ENCODE measurements at regions not wholly inside any gene's neighbourhood (a gene's known extent, or its start where the extent isn't known, plus 50 kb on each side); places are given as distances from the start of the nearest gene placed in this dataset.

DNA sequence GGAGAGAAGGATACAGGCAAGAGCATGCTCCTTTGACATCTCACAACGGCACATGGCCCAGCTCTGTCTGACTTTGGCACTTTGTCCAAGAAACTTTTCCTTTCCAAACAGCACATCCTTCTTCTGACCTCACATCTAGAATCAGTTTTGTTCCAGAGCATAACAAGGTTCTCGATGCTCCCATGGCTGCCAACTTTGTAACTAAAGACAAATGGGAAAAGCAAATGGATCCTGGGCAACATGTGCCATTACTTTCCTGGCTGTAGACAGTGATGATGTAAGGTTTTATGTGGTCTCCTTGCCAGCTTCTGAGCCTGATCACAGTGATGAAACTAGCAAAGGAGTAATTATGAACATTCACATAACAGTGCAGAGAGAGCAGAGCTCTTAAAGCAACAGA is 171.8 kb upstream of the C1orf87 start:
- no peak for DNase-seq

DNA sequence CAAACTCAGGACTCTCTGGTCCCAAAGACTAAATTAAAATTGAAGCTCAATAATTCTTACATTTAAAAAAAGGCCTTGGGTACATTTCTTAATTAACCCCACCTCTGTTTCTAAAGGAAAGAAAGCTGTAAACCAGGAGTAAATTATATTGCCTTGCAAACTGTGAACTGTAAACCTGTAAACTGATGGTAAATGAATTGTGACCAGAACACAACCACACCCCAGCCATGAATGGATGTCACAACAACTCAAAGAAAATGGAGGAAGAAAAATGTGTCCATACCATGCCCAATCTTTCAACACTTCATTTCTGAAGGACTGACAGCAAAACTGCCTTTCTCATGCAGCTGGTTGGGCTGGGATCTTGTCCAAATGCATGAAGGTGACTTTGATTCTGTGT is 171.3 kb upstream of the C1orf87 start:
- no peak for DNase-seq

DNA sequence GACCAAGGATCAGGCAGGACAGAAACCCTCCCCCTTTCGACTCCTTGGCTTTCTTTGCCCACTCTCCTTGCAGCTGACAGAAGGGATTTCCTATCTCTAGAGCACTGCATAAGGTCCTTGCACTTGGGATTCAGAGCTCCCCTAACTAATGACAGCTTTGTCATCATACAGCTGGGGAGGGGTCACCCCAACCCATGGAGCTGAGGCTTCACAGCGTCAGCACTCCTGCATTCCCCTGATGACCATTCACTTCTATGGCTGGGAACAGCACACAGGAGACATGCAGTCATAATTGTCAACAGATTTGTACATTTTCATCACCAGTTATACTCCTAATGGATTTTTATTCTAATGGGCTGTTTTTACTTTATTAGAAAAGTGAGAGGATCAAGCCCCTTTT is 161.7 kb upstream of the C1orf87 start:
- no peak for DNase-seq

DNA sequence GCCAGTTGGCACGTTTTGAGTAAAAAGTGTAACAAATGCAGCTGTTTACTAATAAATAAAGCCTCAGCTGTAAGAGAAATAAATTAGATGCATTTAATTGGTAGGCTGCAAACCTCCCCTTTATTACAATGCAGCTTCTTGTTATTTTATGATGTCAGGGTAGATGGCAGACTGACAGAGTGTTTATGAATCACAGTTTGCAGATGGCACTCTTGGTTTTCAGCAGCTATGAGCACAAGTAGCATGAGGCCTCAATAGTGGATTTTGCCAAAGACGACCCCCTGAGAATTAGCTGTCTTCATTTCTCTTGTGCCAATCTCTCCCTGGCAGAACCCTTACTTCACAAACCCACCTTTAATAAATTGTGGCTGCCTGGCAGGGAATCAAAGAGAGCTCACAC is 161.2 kb upstream of the C1orf87 start:
- DNase-seq = no peak

DNA sequence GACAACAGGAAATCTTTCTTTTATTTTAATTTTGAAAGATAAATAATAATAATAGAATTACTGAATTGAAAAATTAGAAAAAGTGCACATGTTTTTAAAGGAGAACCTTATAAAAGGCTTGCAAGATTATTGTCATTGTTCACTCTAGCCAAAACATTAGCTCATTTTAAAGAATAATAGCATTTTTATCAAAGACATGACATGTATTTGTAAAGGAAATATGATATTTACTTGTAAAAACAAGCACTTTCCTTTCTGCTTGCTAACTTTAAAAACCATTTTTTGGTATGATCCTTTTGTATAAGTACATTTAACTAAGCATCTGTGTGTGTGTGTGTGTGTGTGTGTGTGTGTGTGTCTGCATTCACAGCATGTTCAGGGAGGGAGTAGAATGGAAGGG is 156.3 kb upstream of the C1orf87 start:
- DNase-seq = no peak

DNA sequence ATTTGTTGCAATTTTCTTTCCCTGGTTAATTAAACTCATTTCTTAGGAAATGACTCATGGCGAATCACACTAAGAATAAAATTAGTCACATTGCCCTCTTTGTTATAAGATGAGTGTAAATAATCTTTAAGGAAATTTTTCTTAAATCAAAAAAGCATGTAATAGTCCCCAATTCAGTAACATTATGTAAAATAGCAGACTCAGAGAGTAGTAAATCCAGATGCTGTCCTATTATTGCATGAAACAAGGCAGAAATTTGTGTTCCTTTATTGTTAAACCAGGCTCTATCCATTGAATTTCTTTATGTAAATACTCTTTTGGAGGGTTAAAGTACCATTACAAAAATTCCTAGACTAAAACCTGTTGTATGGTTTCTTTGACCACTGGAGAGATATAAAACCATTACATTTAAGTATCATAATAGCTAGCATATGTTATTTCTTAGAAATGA is 154.5 kb upstream of the C1orf87 start:
- peak; percentile 75 for DNase-seq

DNA sequence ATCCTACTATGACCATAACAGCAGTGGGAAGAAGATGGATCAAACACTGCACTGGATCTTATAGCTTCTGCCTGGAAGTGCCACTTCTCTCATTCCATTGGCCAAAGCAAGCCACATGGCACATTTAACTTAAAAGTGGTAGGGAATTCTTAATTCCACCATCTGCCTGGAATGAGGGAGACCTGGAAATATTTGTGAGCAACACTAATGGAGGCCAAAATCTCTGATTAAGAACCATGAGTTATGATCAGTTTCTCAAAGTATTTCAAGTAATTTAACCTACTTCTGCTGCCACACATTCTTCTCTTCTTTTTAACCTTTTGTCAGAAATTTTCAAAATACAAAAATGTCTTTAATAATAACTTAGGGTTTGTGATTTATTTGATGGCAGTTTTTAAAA is 154.0 kb upstream of the C1orf87 start:
- peak; percentile 78 for DNase-seq

DNA sequence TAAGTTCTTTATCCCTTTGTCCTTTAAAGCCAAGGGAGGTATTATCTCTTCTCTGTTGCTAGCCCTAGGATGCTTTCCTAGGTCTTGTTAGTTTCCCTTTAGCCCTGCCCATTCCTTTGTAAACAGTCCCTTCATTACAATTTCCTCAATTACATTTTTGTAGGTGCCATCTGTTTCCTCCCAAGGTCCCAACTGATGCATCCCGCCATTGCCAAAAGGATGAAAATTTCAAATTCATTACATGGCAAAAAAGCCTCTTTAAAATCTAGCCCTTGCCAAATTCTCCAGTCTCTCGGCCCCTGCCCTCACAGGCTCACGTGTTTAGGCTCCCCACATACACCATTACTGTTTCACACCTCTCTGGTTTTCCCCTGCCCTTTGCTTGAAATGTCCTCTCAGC is 151.9 kb upstream of the C1orf87 start:
- DNase-seq = no peak

DNA sequence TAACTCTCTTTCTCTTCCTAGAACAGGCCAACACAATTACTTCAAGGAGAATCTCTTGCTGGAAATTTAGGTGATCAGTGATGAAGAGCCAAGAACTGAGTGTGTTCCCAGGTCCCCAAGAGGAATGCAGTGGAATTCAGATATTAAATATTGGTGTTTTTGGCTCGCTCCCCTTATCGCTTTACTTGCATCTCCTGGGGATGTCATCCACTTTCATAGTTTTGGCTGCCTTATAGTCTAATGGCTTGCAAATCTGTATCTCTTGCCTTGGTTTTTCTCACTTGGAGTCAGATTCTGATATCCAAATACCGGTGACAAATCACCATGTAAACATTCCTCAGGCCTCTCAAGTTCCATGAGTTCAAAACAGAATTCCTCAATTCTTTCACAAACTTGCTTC is 151.0 kb upstream of the C1orf87 start:
- no peak for DNase-seq

DNA sequence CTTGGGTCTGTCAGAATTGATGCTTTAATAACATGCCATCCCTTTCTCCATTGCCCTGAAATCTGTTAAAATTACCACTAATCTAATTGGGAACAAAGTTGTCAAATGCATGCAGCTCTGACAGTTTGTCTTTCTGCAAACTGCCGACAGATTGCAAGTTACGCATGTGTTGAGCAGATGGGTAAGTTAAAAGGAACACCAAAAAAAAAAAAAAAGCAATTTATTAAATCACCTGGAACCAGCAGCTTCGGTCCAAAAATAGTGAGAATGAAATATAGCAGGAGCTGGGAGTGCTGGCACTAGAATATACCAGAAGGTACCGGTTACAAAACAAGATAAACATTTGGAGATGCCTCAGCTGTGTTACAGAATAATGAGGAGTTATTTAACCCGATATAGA is 149.6 kb upstream of the C1orf87 start:
- DNase-seq = peak; percentile 14

DNA sequence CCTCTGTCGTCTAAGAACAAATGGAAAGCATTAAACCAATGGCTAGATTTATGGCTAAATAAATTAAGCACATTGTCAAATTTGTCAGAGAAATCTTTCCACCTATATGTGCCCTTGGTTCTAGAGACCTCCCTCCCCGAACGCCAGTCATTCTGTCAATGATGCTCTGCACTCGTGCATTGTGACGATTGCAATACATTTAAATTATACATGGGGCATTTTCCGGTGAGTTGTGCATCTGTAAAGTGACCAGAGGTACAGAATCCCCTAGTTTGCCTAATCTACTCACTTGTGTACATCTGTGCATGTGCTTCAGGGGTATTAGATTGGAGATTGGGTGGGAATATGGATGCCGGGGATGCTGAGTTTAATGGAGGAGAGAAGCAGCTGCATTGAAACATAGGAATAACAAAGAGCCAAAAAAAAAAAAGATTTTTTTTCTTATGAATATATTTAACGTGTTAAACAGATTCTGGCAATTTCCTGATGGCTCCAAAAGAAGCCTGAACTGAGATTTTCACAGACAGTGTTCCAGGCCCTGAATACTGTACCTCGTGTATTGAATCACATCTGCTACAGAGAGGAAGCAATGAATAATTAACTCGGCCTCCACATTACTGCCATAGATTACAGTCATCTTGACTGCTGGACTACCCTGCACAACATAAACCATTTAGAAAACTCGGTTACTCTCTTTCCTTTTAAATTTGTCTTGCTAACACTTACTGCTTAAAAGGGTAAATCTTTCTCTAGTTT is 149.0 kb upstream of the C1orf87 start:
- DNase-seq = peak; percentile 41

DNA sequence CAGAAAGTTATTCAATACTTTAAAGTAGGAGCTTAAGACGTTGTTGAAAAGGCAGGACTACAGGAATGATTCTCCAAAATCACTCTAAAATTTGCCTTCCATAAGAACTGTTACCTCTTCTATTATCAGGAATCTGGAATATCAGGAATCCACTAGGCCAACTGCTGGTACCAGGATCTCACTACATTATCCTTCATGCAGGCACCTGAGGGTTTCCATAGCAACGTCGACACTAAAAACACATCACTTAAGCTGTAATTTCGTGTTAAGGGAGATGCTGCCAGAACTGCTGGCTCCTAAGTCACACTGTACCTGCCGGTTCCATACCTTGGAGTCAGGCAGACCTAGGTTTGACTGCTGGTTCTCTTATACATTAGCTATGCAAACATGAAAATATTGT is 139.7 kb upstream of the C1orf87 start:
- no peak for DNase-seq

DNA sequence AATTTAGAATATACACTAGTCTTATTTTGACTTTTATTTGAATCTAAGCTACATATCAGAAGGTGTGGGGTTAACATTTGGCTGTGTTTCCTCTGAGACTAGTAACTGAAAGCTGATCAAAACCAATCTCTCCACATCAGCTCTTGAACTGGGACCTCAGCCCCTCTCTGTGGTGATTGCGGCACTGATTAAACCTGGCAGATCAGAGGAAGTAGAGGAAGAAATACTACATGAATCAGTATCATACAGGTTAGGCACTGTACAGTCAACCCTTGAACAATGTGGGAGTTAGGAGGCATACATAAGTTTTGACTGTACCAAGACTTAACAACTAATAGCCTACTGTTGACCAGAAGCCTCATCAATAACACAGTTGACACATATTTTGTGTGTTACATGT is 122.5 kb upstream of the C1orf87 start:
- no peak for DNase-seq

DNA sequence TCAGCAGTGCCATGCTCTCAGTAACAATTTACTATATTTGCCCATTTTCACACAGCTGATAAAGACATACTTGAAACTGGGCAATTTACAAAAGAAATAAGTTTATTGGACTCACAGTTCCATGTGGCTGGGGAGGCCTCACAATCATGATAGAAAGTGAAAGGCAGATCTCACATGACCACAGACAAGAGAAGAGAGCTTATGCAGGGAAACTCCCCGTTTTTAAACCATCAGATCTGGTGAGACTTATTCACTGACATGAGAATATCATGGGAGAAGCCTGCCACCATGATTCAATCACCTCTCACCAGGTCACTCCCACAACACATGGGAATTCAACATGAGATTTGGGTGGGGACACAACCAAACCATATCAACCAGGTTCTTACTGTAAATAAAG is 112.1 kb upstream of the C1orf87 start:
- no peak for DNase-seq

DNA sequence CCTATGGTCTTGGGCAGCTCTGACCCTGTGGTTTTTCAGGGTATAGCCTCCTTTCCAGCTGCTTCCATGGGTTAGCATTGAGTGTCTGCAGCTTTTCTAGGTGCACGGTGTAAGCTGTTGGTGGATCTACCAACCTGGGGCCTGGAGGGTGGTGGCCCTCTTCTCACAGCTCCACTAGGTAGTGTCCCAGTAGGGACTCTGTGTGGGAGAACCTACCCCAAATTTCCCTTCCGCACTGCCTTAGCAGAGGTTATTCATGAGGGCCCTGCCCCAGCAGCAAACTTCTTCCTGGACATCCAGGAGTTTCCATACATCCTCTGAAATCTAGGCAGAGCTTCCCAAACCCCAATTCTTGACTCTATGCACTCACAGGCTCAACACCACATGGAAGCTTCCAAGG is 111.0 kb upstream of the C1orf87 start:
- no peak for DNase-seq

DNA sequence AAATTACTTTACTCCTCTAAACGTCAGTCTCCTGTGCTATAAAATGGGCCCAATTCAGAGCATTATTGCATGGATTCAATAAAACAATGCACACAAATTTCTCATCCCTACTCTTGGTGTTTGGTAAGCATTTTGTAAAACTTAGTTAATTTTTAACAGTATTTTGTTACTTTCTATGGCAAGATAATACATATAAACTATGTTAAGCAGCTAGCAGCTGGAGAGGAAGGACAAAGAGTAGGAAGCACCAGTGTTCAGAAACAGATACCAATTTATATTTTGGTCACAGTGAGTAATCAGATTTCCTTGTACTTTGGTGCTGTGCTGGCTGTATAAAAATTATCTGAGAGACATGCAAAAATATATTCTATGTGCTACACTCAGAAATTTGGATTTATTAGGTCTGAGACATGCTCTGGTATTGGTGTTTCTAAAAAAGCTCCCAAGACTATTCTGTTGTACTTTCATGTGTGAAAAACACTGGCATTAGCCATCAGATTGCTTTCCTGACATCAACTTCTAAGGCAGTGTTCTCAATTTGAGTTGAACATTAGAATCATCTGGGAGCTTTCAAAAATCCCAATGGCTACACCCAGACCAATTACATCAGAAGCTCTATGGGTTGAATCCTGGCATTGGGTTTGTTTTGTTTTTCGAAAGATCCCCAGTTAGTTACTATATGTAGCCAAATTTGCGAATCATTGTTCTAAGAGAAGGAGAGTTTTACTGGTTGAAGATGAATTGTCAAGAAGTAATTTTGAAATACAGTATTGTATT is 100.3 kb upstream of the C1orf87 start:
- DNase-seq = no peak

DNA sequence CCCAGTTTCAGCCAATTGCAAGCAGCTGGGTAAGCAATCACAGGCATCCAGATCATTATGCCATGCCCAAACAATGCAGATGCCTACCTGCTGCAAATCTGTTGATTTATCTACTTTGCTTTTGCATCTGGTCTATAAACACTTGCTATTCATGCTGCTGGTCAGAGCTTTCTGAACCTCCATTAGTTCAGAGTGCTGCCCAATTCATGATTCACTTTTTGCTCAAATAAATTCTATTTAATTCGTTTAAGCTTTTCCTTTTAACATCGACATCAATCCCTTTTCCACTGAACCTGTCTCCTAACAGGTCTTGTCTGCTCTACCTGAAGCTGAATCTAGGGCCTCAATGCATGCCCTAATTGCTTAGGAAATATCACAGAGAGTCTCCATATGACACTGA is 99.4 kb upstream of the C1orf87 start:
- DNase-seq = no peak

DNA sequence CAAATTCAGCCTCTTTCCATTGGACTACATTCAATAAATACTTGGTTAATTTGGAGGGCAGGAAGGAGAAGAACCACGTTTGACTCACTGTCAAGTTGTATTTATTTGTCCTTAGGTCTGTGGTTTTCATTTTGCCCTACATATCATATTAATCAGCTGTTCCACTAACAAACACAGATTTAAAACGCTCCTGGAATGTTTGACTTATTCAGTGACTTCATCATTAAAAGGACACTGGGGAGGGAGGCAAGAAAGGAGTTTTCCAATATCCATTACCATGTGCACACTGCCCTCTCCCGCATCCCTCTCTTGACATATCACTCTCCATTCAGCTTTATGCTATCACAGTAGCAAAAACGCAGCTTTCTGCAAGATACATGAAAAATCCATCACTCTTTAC is 98.2 kb upstream of the C1orf87 start:
- DNase-seq = peak; percentile 74

DNA sequence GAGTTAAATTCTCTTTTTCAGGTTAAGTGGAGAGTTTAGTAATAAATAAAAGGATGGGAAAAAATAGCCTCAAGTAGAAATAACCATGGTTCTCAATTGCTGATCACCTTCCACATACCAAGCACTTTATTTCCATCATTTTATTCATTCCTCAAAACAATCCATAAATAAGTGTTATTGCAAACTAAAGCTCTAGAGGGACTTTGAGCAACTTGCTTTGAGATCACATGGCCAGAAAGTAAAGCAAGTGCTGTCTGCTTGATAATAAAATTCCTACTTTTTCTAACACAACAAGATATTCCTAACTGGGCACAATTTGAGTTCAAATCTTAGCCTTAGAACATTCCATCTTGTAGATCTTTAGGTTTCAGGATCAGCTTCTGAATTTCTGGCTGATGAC is 97.1 kb upstream of the C1orf87 start:
- DNase-seq = no peak

DNA sequence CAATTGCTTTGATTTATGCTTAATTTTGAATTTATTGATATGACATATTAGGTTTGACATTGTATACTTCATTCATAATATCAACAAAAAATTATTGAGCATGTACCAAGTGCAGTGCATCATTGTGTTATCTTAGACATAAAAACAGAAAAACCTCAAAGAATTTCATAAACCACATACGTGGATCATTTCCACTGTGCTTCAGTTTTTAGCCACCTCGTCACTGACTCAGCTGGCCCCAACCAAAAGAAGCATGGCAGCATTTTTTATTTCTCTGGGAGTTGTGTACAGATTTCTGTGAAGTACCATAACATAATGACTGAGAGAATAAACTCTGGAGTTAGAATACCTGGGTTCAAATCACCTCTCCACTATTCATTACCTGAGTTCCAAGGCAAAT is 95.6 kb upstream of the C1orf87 start:
- DNase-seq = peak; percentile 34

DNA sequence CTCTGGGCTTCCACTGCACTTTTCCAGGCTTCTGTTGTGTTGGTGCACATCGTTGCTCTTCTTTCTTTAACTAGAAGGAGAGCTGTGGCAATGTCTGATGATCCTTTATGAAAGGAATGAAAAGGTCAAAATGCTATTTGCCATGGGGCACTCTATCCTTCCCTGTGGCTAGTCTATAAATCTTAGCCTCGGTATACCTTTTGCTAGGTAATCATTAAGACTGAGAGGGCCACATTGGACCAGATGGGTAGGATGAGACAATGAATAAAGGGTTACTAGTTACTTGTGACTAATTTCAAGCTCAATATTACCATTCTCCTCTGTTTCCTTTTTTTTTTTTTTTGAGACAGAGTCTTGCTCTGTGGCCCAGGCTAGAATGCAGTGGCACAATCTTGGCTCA is 89.4 kb upstream of the C1orf87 start:
- DNase-seq = no peak

DNA sequence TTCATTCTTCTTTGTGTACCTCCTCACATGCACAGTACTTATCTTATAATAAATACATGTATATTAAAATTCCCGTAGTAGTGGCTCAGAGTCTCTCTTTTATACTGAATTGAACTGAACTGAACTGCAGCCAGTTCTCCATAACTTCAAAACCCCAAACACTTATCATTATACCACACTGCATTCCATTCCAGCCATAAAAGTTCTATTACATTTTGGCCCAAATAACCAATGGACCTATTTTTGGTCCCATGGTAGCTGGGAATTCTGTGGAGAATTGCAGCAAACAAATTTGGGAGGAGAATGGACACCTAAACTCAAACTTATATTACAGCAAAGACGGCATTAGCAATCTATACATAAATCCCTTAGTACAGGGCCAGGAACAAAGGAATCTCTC is 86.6 kb upstream of the C1orf87 start:
- DNase-seq = peak; percentile 40

DNA sequence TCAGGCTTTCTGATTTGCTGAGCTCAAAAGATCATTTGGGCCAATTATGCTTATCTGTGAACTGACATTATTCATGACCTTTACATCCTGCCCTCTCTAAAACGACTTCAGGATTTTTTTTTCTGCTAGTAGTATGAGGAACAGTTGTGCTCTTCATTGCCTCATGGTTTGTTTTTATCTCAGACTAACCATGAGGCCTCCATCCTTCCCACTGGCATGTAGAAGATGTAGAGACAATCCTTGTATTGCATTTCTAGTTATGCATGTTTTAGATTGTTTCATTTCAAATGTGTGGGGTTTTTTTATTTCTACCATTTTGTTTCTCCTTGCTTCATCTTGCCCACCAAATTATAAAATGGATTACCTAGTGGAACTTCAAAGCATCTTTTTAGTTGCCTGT is 82.8 kb upstream of the C1orf87 start:
- DNase-seq = no peak

DNA sequence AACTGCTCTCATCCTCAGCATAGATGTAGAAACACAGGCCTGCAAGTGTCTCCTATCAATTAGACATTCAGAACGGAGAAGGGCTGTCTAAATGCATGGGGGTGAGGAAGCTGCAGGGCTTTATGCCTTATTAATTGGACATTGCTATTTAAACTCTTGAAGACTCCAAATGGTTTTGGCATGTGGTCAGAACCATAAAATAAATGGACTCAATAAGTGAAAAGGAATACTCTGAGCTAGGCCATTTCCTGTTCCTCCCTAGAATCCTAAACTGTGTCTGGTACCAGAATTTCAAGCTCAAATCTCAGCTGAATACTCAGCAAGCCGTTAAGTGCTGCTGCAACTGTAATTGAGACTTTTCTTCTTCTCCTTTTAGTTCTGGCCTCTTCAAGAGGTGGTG is 80.4 kb upstream of the C1orf87 start:
- no peak for DNase-seq
